RWPE2 (cell line): ENCODE measurements at regions not wholly inside any gene's neighbourhood (a gene's known extent, or its start where the extent isn't known, plus 50 kb on each side); places are given as distances from the start of the nearest gene placed in this dataset.

Source experiments
- ATAC-seq: fragments of 200-7000 bp; cut with Tn5 transposase; 3 replicates; pipeline ENCODE4 v1.9.1; 2021; ENCODE audit warnings: low read depth
- DNase-seq: peaks from one replicate; pipeline ENCODE4 v3.0.0-alpha.2; 2020; ENCODE audit warnings: low spot score
- H3K27ac ChIP-seq: fragments of 450-650 bp; 2 replicates; pipeline ENCODE4 v1.5.1; 2017; ENCODE audit warnings: mild to moderate bottlenecking; ENCODE audit not compliant: poor library complexity, severe bottlenecking
- H3K27me3 ChIP-seq: fragments of 250-450 bp; sonication (Bioruptor Pico); 2 replicates; pipeline ENCODE4 v1.5.1; 2021; ENCODE audit warnings: mild to moderate bottlenecking, moderate library complexity; ENCODE audit not compliant: insufficient read depth, poor library complexity, severe bottlenecking
- H3K36me3 ChIP-seq: fragments of 250-450 bp; sonication (Bioruptor Pico); 2 replicates; pipeline ENCODE4 v1.5.1; 2020; ENCODE audit warnings: low read depth, mild to moderate bottlenecking, moderate library complexity
- H3K4me1 ChIP-seq: fragments of 250-450 bp; sonication (Bioruptor Pico); 2 replicates; pipeline ENCODE4 v1.5.1; 2021; ENCODE audit warnings: mild to moderate bottlenecking, moderate library complexity; ENCODE audit not compliant: insufficient read depth, poor library complexity, severe bottlenecking
- H3K4me3 ChIP-seq: fragments of 250-450 bp; sonication (Bioruptor Pico); 2 replicates; pipeline ENCODE4 v1.5.1; 2021; ENCODE audit warnings: mild to moderate bottlenecking, moderate library complexity; ENCODE audit not compliant: severe bottlenecking
- H3K9me3 ChIP-seq: fragments of 250-450 bp; sonication (Bioruptor Pico); 2 replicates; pipeline ENCODE4 v1.5.1; 2021; ENCODE audit warnings: mild to moderate bottlenecking, moderate library complexity; ENCODE audit not compliant: severe bottlenecking
- TF ChIP-seq, protein P1 (sequence below): fragments of 450-650 bp; IDR thresholded peaks from one replicate; pipeline ENCODE4 v1.5.1; 2017; ENCODE audit warnings: mild to moderate bottlenecking, moderate library complexity; ENCODE audit not compliant: poor library complexity, severe bottlenecking

- TF ChIP-seq, protein P1, sequence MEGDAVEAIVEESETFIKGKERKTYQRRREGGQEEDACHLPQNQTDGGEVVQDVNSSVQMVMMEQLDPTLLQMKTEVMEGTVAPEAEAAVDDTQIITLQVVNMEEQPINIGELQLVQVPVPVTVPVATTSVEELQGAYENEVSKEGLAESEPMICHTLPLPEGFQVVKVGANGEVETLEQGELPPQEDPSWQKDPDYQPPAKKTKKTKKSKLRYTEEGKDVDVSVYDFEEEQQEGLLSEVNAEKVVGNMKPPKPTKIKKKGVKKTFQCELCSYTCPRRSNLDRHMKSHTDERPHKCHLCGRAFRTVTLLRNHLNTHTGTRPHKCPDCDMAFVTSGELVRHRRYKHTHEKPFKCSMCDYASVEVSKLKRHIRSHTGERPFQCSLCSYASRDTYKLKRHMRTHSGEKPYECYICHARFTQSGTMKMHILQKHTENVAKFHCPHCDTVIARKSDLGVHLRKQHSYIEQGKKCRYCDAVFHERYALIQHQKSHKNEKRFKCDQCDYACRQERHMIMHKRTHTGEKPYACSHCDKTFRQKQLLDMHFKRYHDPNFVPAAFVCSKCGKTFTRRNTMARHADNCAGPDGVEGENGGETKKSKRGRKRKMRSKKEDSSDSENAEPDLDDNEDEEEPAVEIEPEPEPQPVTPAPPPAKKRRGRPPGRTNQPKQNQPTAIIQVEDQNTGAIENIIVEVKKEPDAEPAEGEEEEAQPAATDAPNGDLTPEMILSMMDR: no peak
- Histone ChIP-seq H3K27me3 (no peaks in the 10 kb centered on the region), H3K36me3 (peaks cover 4% of the 10 kb centered on the region; the same call in 1 of the 2 replicates), H3K4me1 (no peaks in the 10 kb centered on the region), H3K27ac (no peak overlapping the region), H3K9me3 (no peaks in the 10 kb centered on the region), H3K4me3 (no peak overlapping the region)
- DNase-seq (no peak), ATAC-seq (no peak)
These were observed 105.1 kb upstream of the FRMD4B start for GRCh38 chr3:69490971-69491370.

GRCh38 chr3:69490235-69490634 is 104.3 kb upstream of the FRMD4B start:
- no peak for ATAC-seq
- Histone ChIP-seq H3K27ac (no peak overlapping the region), H3K27me3 (no peaks in the 10 kb centered on the region), H3K9me3 (no peaks in the 10 kb centered on the region), H3K4me1 (no peaks in the 10 kb centered on the region), H3K4me3 (no peak overlapping the region), H3K36me3 (no peaks in the 10 kb centered on the region)
- TF ChIP-seq, protein P1: no peak
- DNase-seq: no peak

- no peak for DNase-seq
- H3K27ac ChIP-seq: no peak overlapping the region
- no peaks in the 10 kb centered on the region for H3K36me3 ChIP-seq
- TF ChIP-seq, protein P1: no peak
- H3K27me3 ChIP-seq: no peaks in the 10 kb centered on the region
- no peak overlapping the region for H3K4me3 ChIP-seq
- no peaks in the 10 kb centered on the region for H3K9me3 ChIP-seq
- no peak for ATAC-seq
- H3K4me1 ChIP-seq: no peaks in the 10 kb centered on the region
These were observed 102.1 kb upstream of the FRMD4B start for GRCh38 chr3:69488026-69488425.

DNA sequence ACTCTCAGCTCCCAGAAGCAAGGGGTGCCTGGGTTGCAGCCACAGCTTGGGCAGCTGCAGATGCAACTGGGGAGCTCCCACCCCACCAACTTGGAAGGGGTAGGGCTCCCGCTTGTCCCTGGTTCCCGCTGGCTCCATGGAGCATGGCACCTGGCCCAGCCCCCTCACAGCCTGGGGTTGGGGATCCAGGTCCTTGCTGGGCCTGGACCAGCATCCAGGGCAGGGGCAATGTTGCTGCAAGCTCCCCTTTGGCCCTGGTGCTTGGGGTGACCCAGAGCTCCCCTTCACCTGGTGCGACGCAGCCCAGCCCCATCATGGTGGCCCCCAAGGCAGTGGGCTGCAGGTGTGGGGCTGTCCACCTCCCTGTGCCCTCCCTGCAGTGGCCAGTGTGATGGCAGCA is 99.6 kb upstream of the FRMD4B start:
- no peak for ATAC-seq
- no peaks in the 10 kb centered on the region for H3K9me3 ChIP-seq
- TF ChIP-seq, protein P1: no peak

GRCh38 chr3:69484507-69485393 is 98.9 kb upstream of the FRMD4B start:
- TF ChIP-seq, protein P1: no peak
- 0 out of 2 replicates have a peak, but pooled peaks cover 5% of the 10 kb centered on the region for H3K36me3 ChIP-seq
- no peaks in the 10 kb centered on the region for H3K9me3 ChIP-seq
- no peak overlapping the region for H3K27ac ChIP-seq
- H3K4me1 ChIP-seq: no peaks in the 10 kb centered on the region
- no peaks in the 10 kb centered on the region for H3K27me3 ChIP-seq
- no peak overlapping the region for H3K4me3 ChIP-seq
- no peak for DNase-seq
- ATAC-seq: no peak

More for the DNA sequence above, 99.6 kb upstream of the FRMD4B start:
- Histone ChIP-seq H3K4me3 (no peak overlapping the region), H3K27ac (no peak overlapping the region), H3K4me1 (no peaks in the 10 kb centered on the region), H3K27me3 (no peaks in the 10 kb centered on the region), H3K36me3 (0 out of 2 replicates have a peak, but pooled peaks cover 5% of the 10 kb centered on the region)
- peak; percentile 41 for DNase-seq
